ENCODE measurements at regions not wholly inside any gene's neighbourhood (a gene's known extent, or its start where the extent isn't known, plus 50 kb on each side); places are given as distances from the start of the nearest gene placed in this dataset.

GRCh38 chr10:107545717-107546116 is 381.2 kb upstream of the SORCS1 start:
- Histone ChIP-seq H3K27me3 (no peaks in the 10 kb centered on the region), H3K4me3 (no peak overlapping the region), H3K27ac (no peak overlapping the region), H3K36me3 (no peaks in the 10 kb centered on the region), H3K4me1 (no peaks in the 10 kb centered on the region), H3K9me3 (peaks cover 0 to 4% (median 0%) of the 10 kb centered on the region in 12 donors)
- ATAC-seq (no peak), DNase-seq (no peak)
- 94 to 96% (median 95%) methylated on average over 13 to 18 of the region's 18 CpGs for WGBS, 4 donors
- TF ChIP-seq POLR2A (IDR thresholded peaks at IDR 0.05) (no peak), CTCF (IDR thresholded peaks at IDR 0.05) (no peak)
- intact Hi-C loops (cut with DNase I) = no loop called here

GRCh38 chr10:107544706-107545520 is 380.4 kb upstream of the SORCS1 start:
- TF ChIP-seq CTCF (IDR thresholded peaks at IDR 0.05) (no peak), POLR2A (IDR thresholded peaks at IDR 0.05) (no peak)
- Histone ChIP-seq H3K27ac (no peak overlapping the region), H3K4me3 (no peak overlapping the region), H3K9me3 (peaks cover 0 to 4% (median 0%) of the 10 kb centered on the region in 12 donors), H3K36me3 (no peaks in the 10 kb centered on the region), H3K4me1 (no peaks in the 10 kb centered on the region), H3K27me3 (no peaks in the 10 kb centered on the region)
- no peak for DNase-seq
- 78 to 86% (median 85%) methylated on average over 12 to 14 of the region's 14 CpGs for WGBS, 4 donors
- intact Hi-C loops (cut with DNase I) = no loop called here
- ATAC-seq = no peak

- Histone ChIP-seq H3K9me3 (peaks cover 0 to 4% (median 0%) of the 10 kb centered on the region in 12 donors), H3K4me3 (no peak overlapping the region), H3K36me3 (no peaks in the 10 kb centered on the region), H3K27me3 (peaks cover 0 to under 1% (median 0%) of the 10 kb centered on the region in 9 donors), H3K4me1 (no peaks in the 10 kb centered on the region), H3K27ac (no peak overlapping the region)
- TF ChIP-seq POLR2A (IDR thresholded peaks at IDR 0.05) = no peak
- no peak for TF ChIP-seq CTCF (IDR thresholded peaks at IDR 0.05)
- intact Hi-C loops (cut with DNase I) = no loop called here
- WGBS, 4 donors = 65 to 71% (median 69%) methylated on average over 5 of the region's 5 CpGs
- no peak for ATAC-seq
- DNase-seq = no peak
Observed at GRCh38 chr10:107542607-107543006, 378.1 kb upstream of the SORCS1 start.

- H3K27ac ChIP-seq = no peak overlapping the region
- ATAC-seq = no peak
- no peak for TF ChIP-seq CTCF (IDR thresholded peaks at IDR 0.05)
- no peak for TF ChIP-seq POLR2A (IDR thresholded peaks at IDR 0.05)
- peaks cover 0 to 5% (median 0%) of the 10 kb centered on the region in 9 donors for H3K27me3 ChIP-seq
- H3K4me1 ChIP-seq = no peaks in the 10 kb centered on the region
- WGBS, 4 donors = 59 to 72% (median 70%) methylated on average over 1 of the region's 1 CpG
- H3K36me3 ChIP-seq = no peaks in the 10 kb centered on the region
- intact Hi-C loops (cut with DNase I) = no loop called here
- H3K9me3 ChIP-seq = peaks cover 0 to 4% (median 0%) of the 10 kb centered on the region in 12 donors
- DNase-seq = no peak
- H3K4me3 ChIP-seq = no peak overlapping the region
Observed at GRCh38 chr10:107542016-107542415, 377.5 kb upstream of the SORCS1 start.

All from heart left ventricle (tissue), 16 donors.